ENCODE measurements at regions not wholly inside any gene's neighbourhood (a gene's known extent, or its start where the extent isn't known, plus 50 kb on each side); places are given as distances from the start of the nearest gene placed in this dataset.

- H3K4me1 ChIP-seq, result no peaks in the 10 kb centered on the region
- intact Hi-C loops (cut with DNase I; ENCODE audit: low total_unique reads), result no loop called here
- no peaks in the 10 kb centered on the region for H3K9me3 ChIP-seq
- no peaks in the 10 kb centered on the region for H3K36me3 ChIP-seq
- no peak for TF ChIP-seq POLR2AphosphoS5 (IDR thresholded peaks at IDR 0.05)
- TF ChIP-seq POLR2A (IDR thresholded peaks at IDR 0.05), result no peak
- TF ChIP-seq CTCF (IDR thresholded peaks at IDR 0.05), result no peak
- TF ChIP-seq EP300 (IDR thresholded peaks at IDR 0.05), result no peak
- DNase-seq, result peak in 1 of 2 donors; percentile 3
- WGBS, 5 donors, result 28 to 57% (median 41%) methylated on average over 2 of the region's 2 CpGs
- H3K4me3 ChIP-seq, result no peak overlapping the region
- no peaks in the 10 kb centered on the region for H3K27me3 ChIP-seq
- no peak overlapping the region for H3K27ac ChIP-seq
These were observed 654.1 kb downstream of the STIM2 start for GRCh38 chr4:27514711-27515110.

- Histone ChIP-seq H3K4me1 (no peaks in the 10 kb centered on the region), H3K9me3 (no peaks in the 10 kb centered on the region), H3K27me3 (no peaks in the 10 kb centered on the region), H3K4me3 (no peak overlapping the region), H3K36me3 (no peaks in the 10 kb centered on the region), H3K27ac (no peak overlapping the region)
- no peak for DNase-seq
- WGBS, 5 donors, result 52 to 69% (median 57%) methylated on average over 2 of the region's 2 CpGs
- TF ChIP-seq POLR2AphosphoS5 (IDR thresholded peaks at IDR 0.05) (no peak), POLR2A (IDR thresholded peaks at IDR 0.05) (no peak), EP300 (IDR thresholded peaks at IDR 0.05) (no peak), CTCF (IDR thresholded peaks at IDR 0.05) (no peak)
- intact Hi-C loops (cut with DNase I; ENCODE audit: low total_unique reads), result no loop called here
These were observed 654.5 kb downstream of the STIM2 start for GRCh38 chr4:27515140-27515539.

- WGBS, 5 donors, result 67 to 89% (median 81%) methylated on average over 2 of the region's 2 CpGs
These were observed 658.2 kb downstream of the STIM2 start for GRCh38 chr4:27518876-27519275.

GRCh38 chr4:27524224-27524623 lies 663.6 kb downstream of the STIM2 start:
- Histone ChIP-seq H3K27me3 (no peaks in the 10 kb centered on the region), H3K4me1 (no peaks in the 10 kb centered on the region), H3K4me3 (no peak overlapping the region), H3K36me3 (no peaks in the 10 kb centered on the region), H3K9me3 (no peaks in the 10 kb centered on the region), H3K27ac (no peak overlapping the region)
- DNase-seq, result no peak
- TF ChIP-seq EP300 (IDR thresholded peaks at IDR 0.05) (no peak), POLR2A (IDR thresholded peaks at IDR 0.05) (no peak), POLR2AphosphoS5 (IDR thresholded peaks at IDR 0.05) (no peak), CTCF (IDR thresholded peaks at IDR 0.05) (no peak)
- intact Hi-C loops (cut with DNase I; ENCODE audit: low total_unique reads), result no loop called here
- WGBS, 5 donors, result 83 to 95% (median 88%) methylated on average over 2 of the region's 2 CpGs

More at GRCh38 chr4:27518876-27519275, 658.2 kb downstream of the STIM2 start:
- no peak overlapping the region for H3K4me3 ChIP-seq
- H3K27me3 ChIP-seq, result no peaks in the 10 kb centered on the region
- DNase-seq, result no peak
- intact Hi-C loops (cut with DNase I; ENCODE audit: low total_unique reads), result no loop called here
- H3K4me1 ChIP-seq, result no peaks in the 10 kb centered on the region
- H3K36me3 ChIP-seq, result no peaks in the 10 kb centered on the region
- no peak overlapping the region for H3K27ac ChIP-seq
- no peak for TF ChIP-seq POLR2AphosphoS5 (IDR thresholded peaks at IDR 0.05)
- TF ChIP-seq EP300 (IDR thresholded peaks at IDR 0.05), result no peak
- TF ChIP-seq CTCF (IDR thresholded peaks at IDR 0.05), result no peak
- TF ChIP-seq POLR2A (IDR thresholded peaks at IDR 0.05), result no peak
- no peaks in the 10 kb centered on the region for H3K9me3 ChIP-seq
